CD4-positive, alpha-beta T cell treated with Interleukin-4 for 1 hour (primary cell): ENCODE measurements at regions not wholly inside any gene's neighbourhood (a gene's known extent, or its start where the extent isn't known, plus 50 kb on each side); places are given as distances from the start of the nearest gene placed in this dataset.
"Not testable (repeated sequence)": the region's sequence is repeated elsewhere in the genome, so short reads cannot be mapped to it uniquely, and the experiment has no call there.

Experiments used
- DNase-seq, 2 donors: peaks; one replicate each; pipeline ENCODE4 v3.0.0-alpha.2; 2020 to 2022

DNA sequence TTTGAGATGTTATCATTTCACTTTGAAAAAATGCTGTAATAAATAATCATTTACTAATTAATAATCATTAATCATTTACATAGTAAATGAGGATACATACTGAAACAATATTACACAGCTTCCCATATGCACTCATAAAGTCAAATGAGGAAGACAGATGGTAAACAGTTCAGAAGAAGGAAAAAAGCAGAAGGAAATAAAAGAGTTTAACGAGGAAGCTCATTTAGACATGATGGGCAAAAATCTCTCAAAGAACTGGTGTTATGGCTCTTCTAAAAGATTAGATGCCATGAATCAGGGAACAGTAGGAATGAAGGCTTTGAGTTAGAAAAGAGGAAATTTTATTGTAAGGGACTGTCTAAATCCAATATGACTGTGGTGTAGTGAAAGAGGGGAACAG is 347.6 kb downstream of the PTPRC start:
- no peak for DNase-seq

DNA sequence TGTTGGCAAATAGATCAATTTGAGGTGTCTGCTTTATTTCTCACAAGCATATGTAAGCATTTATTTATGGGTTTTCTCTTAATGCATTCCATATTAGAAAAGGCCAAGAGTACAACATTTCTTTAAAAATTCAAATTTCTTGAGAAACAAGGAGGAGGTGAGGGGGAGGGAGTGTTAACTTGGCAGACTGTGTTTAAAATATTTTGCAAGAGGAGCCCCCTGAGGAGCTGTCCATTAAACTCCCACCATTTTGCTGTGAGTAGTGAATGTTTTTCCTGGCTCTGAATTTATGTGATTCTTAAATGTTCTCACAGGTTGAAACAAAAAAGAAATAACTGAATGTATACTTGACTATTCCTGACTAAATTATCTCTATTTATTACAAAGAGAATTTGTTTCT is 363.8 kb downstream of the PTPRC start:
- DNase-seq = no peak

DNA sequence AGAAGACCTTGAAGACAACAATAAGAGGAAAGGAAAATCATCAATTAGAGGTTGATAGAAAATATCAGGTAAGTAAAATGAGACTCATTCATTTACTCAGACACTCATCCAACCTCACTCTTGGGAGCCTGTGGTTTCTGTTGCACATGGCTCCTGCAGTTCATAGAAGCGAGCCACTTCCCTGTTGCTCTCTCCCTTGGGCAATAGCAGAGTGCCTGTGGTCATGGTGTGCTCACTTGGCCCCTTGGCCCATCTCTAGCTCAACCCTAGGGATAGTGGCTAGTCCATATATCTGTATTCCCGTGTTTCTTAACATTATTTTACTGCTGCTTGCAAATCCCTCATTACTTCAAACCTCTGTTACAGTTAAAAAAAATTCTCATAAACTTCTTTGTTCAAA is 368.6 kb downstream of the PTPRC start:
- DNase-seq = no peak

DNA sequence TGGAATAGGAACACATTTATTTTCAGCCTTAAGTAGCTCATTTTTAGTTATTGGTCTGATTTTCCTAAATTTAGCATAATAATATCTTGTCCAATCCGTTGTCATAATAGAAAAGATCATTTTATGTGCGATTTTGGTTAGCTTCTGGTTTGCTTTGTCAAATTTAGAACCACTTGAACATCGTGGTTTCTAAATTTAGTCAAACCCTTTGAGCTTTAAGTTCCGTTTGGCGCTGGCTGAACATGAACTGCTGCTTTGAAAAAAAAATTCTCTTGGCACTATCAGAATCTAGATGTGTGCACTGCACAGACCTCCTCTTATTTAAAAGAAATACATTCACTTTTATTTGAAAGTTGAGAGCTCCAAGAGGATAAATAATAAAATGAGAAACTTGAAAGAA is 370.6 kb downstream of the PTPRC start:
- no peak for DNase-seq

DNA sequence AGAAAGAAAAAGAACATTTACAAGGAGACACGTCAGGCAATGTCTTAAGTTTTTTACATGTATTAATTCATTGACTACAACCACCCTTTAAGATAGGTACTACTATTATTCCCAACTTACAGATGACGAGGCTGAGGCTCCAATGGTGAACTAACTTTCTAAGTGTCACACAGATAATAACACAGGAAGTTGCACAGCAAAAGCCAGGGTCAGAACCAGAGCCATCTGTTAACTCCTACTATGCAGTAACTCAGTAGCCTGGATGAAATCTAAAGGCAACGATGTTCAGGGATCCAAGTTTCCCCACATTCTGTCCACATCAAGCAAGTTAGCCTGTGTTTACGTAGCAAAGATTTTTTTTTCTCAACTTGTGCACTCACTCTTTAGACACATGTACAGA is 371.7 kb downstream of the PTPRC start:
- DNase-seq = peak in 1 of 2 donors; percentile 17

DNA sequence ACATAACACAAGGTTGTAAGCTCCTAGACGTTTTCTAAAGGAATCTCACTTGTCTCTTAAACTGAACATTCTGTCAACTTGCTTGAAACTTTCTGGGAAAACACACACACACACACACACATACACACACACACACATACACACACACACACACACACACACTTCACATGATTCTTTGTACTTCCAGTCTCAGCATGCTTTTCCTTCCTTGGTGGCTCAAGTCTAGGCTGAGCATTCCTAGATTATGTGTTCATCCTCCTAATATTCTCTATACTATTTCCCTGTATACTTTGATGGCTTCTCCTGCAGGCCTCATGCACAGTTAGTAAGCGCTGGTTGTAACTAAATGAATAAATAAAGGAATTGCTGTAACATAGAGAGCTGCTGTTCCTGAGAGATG is 372.1 kb downstream of the PTPRC start:
- DNase-seq = no peak

DNA sequence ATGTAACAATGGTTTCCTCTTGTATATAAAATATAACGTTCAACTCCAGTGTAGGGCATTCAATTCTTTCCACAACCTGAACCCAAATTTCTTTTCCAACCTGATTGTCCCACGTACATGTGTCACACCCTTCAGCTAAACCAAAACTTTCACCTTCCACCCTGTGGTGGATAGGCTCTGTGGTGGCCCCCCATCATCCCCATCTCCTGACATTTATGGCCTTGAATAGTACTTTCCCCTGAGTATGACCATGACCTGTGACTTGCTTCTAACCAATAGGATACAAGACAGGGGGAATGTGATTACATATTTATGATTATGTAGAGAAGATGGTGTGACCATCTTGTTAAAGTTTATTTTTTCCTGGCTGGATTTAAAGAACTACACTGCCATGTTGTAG is 377.0 kb downstream of the PTPRC start:
- no peak for DNase-seq

DNA sequence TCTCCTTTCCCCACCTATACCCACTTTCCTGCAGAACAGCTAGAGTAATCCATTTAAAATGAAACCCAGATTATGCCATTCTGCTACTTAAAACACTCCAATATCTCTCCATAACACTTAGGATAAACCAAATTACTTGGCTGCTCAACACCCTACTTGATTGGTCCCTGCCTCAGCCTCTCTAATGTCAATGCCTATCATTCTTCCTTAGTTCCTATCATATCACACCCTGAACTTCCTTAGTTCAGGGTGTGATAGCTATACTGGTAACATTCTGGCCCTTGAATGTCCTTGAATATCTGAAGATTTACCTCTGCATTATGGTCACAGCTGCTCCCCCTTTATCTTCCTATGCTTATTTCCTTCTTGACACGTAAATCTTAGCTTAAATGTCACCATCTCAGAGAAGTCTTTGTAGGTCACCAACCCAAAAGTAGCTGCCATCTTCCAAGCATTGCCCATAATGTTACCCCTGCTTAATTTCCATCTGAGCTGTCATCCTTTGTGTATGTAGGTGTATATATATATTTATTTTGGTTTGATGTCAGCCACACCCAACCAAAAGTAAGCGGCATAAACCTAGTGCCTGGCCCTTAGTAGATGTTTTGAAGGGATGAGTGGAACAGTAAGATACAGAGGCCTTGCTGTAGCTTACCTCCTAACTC is 379.8 kb downstream of the PTPRC start:
- no peak for DNase-seq

DNA sequence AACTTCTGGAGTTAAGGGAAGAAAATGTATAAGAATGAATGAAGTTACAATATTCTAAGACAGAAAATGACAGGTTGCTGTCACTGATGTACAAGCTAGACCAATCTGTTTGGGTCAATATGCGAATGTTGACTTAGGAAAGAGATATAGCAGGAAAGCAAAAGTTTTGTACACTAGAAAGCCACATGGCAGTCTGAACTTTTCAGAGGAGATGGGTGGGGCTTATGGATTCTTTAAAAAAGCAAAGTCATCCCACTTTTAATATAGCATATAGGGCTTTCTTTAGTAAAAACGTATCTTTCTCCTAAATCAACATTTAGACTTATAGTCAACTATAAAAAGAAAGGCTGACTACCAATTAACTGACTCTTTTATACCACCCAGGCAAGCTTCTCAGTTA is 381.2 kb downstream of the PTPRC start:
- DNase-seq = no peak

DNA sequence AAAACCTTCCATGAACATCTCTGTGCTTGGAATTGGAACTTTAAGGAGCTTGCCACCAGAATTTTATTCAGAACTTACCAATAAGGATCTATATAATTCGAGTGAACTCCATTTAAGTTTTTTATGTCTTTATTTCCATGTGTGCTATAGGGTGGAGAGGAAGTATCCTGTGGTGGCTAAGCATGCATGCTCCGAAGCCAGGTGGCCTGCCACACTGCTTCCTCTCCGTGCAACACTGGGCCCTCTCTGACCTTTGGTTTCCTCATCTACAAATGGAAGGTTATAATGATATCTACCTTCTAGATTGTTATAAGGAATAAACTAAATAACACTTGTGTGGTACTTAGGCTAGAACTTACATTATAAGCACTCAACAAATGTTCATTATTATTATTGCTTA is 382.1 kb downstream of the PTPRC start:
- peak in 1 of 2 donors; percentile 16 for DNase-seq

DNA sequence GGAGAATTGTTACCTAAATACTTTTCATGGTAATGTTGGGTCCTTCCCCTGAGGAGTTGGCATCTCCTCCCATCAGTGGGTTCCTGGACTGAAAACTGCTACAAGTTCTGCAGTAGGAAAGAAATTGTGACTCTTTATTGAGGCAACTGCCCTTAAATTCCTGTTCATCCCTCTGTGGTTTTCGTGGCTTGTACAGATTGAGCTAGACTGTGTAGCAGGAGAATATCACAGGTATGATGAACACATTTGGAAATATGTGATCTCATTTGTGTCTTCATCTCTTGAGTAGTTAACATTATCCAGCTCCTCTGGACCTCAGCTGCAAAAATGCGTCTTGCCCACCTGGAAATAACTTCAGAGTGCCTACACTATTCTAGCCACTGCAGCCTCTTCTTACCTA is 390.6 kb downstream of the PTPRC start:
- no peak for DNase-seq

DNA sequence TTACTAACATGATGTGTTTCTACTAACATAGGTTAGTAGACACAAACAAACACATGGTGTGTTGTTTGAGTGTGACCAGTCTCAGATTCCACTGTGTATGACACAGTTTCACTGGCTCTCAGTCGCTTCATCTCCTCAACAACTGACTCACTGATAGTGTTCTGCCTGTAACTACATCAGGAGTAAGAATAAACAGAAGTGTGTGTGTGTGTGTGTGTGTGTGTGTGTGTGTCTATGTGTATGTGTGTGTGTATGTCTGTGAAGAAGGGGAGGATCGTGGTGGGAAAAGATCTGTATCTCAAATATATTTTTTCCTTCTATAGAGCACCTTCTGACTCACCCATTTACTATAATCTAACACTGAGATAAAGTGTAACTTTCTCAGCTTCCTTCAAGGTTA is 391.0 kb downstream of the PTPRC start:
- no peak for DNase-seq

DNA sequence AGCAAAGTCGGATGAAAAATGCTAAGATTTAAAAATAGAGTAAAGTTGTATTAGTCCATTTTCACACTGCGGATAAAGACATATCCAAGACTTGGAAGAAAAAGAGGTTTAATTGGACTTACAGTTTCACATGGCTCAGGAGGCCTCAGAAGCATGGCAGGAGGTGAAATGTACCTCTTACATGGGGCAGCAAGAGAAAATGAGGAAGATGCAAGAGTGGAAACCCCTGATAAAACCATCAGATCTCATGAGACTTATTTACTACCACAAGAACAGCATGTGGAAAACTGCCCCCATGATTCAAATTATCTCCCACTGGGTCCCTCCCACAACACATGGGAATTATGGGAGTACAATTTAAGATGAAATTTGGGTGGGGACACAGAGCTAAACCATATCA is 391.7 kb downstream of the PTPRC start:
- DNase-seq = not testable (repeated sequence)

DNA sequence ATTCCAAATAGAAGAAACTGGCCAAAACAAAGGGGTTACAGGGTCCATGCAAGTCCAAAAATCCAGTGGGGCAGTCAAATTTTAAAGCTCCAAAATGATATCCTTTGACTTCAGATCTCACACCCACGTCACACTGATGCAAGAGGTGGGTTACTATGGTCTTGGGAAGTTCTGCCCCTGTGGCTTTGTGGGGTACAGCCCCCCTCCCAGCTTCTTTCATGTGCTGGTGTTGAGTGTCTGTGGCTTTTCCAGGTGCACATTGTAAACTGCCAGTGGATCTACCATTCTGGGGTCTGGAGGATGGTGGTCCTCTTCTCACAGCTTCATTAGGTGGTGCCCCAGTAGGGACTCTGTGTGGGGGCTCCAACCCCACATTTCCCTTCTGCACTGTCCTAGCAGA is 392.3 kb downstream of the PTPRC start:
- DNase-seq = not testable (repeated sequence)

DNA sequence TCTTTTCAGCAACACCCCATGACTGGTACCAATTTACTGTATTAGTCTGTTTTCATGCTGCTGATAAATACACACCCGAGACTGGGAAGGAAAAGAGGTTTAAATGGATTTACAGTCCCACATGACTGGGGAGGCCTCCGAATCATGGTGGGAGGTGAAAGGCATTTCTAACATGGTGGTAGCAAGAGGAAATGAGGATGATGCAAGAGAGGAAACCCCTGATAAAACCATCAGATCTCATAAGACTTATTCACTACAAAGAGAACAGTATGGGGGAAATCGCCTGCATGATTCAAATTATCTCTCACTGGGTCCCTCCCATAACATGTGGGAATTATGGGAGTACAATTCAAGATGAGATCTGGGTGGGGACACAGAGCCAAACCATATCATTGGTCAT is 393.6 kb downstream of the PTPRC start:
- not testable (repeated sequence) for DNase-seq

DNA sequence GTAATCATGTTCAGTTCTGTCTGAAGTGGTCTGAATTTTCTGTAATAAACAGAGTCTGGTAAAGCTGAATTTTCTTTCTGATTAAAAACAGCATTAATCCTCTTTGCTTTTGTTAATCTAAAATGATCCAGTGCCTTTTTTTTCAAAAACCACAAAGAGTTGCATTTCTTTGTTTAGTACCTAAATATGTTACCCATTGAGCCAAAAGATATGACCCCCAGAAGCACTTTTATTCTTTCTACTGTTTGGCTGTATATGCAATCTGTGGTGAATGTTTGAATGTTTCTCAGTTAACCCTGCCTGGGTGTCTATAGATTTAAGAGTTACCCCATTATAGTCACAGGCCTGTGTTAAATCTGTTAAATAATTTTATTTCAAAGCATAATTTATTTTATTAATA is 394.8 kb downstream of the PTPRC start:
- no peak for DNase-seq

DNA sequence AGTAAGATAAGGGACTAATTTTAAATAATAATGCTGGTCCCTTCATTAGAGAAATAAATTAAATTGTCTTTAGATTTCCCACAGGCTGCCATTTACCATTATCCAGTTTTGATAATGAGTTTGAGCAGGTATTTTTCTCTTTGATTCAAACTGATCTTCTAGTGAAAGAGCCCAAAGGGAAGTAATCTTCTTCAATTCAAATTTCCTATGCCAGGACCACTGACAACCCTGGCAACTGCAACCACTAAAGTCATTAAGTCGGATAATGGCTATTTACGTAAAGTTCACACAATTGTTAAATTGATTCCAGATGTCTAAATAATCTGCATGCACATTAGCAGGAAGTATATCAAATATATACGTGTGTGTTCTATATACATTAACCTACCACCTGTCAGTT is 399.3 kb downstream of the PTPRC start:
- no peak for DNase-seq

DNA sequence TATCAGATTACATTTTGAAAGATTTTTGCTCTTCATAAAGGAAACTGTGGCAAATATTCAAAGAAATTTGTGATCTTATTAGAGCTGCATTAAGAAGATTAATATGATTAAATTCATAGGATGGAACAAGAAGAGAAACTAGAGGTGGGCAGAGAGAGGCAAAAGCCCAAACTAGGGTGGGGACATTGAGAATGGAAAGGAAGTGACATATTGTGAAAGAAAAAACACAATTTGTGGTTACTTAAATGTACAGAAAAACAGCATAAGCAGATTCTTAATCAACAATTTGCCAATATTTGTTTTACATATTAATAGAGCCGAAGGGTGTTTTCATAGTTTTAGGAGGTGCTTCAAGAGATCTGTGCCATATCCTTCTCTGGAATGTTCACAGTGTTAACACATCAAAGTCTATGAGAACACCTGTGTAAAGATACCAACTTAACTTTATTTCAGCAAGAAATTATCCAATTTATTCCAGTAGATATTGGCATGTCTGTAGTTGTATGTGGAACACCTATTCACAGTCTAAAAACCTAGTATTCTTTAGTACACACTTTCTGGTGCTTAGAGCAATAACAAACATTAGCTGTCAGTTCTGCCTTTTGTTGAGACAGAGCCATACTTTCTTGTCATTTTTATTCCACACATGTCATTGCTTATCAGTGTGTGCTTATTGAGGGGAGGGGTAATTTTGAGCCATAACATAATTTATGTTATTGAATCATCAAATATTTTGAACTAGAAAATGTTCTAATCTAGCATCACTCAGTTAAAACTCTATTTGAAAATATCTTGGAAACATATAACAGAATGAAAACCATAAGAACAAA is 401.5 kb downstream of the PTPRC start:
- peak in 1 of 2 donors; percentile 7 for DNase-seq

DNA sequence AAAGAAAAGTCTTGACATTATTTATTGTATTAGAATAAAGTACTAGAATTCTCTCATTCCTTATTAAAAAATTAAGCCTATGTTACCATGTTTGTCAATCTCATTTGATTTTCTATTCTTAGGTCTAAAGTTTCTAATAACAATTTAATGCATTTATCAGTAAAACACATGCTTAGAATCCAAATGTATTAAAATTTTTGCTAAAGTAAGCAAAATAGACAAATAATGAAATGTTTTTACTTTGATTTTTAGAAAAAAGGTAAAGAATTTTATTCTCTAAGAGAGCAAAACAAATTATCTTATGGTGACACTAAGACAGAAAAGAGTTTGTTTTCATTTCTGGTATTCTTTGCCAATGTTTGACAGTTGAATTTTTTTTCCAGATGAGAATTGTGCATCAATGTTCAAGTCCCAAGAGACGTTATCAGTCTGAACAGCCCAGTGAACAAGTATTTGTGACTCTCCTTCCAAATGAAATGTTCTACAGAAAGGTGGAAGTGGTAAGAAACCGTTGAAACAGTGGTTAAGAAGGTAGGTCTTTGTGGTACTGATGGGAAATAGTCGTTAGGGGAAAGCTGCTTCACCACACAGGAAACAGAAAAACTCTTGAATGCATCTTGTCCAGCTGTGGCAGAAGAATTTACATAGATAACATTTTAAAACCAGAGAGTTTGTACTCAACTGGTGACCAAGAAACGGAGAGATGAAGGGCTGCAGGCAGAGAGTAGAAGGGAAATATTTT is 402.5 kb downstream of the PTPRC start:
- peak in 1 of 2 donors; percentile 55 for DNase-seq

DNA sequence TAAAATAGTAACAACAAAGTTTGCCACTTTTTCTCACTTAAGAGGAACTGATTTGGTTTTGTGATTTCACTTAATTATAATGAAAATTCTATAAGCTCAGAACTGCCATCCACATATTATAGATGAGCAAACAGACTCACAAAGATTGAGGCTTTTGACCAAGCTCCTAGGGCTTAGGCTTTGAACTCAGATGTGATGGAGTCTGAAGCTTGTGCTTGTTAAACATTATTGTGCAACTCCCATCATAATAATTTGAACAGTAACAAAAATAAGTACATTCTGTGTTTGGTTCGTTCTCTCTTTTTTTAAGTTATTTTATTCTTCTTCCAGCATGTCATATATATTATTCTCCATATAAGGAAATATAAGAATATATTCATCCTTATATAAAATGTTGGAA is 403.4 kb downstream of the PTPRC start:
- DNase-seq = no peak

DNA sequence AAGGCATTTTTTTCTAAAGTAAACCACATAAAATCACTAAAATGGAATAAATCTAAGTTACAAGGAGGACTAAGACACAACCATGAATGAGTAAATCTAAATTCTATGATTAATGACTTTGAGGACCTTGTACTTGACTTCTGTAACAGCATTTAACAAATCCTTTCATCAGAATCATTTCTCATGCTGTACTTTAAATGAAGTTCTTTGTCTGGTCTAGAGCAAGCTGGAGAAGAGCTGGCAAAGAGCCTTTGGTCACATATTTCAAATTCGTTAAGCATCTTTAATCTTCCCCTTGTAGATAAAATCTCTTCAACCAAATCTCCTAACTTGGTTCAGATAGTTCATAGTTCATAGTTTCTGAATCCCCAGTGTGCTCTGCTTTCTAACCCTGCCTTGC is 405.4 kb downstream of the PTPRC start:
- DNase-seq = no peak

DNA sequence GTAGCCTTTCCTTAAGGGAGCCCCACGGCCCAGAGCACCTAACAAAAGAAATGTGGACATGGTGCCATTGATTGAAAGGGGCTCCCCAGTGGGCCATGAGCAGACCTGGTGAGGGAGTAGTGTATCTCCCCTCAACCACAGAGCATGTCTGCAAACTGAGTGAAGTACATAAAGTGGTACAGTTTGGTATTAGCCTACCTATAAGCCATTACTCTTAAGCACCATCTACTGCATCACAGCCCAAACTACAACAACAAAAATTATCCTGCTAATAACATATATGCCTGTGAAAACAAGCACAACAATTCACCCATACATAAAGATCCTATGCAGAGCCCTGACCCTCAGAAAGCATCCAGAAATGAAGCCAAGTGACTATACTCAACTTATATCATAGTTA is 407.8 kb downstream of the PTPRC start:
- DNase-seq = no peak

DNA sequence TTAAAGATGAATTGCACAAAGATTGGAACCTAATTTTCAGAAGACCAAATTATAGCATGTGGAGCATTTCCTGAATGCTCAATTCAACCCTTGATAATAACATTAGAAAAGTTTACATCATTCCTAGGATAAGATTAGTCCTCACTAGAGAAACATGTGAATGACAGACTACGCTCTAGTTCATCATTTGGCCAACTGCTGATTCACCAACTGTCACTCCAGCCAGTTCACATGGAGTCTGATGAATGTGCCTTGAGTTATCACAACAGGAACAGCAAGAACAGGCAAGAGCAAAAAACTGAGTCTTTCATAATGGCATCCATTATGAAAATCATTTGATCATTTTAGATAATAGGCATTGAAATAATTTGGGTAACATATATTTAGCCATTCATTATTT is 415.9 kb downstream of the PTPRC start:
- no peak for DNase-seq

DNA sequence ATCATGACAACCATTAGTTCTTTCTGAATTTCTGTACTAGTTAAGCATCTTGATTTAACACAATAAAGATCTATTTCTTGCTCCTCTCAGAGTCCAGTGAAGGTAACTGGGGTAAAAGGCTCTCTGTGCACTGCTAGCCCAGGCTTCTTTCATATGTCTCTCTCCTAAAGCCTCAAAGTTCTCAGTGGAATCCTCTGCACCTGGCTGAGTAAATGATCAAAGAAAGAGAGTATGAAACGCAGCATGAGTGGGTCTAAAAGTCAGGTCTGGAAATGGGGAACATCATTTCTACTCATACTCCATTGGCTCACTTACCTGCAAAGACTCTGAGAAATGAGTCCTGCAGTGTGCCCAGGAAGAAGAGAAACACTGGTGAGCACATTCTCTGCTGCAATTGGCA is 418.5 kb downstream of the PTPRC start:
- no peak for DNase-seq
